Right renal cortex interstitium (tissue), 3 donors: ENCODE measurements at regions not wholly inside any gene's neighbourhood (a gene's known extent, or its start where the extent isn't known, plus 50 kb on each side); places are given as distances from the start of the nearest gene placed in this dataset.

Experiments used
- DNase-seq, 3 donors: peaks; one replicate each; pipeline ENCODE4 v3.0.0-alpha.2; 2013; ENCODE audit warnings: low read depth in 3 of 3, low spot score in 2 of 3

- no peak for DNase-seq
Measured at GRCh38 chr10:111338805-111339204, 262.0 kb downstream of the ADRA2A start.

GRCh38 chr10:111344804-111345203 lies 268.0 kb downstream of the ADRA2A start:
- DNase-seq, result no peak

DNA sequence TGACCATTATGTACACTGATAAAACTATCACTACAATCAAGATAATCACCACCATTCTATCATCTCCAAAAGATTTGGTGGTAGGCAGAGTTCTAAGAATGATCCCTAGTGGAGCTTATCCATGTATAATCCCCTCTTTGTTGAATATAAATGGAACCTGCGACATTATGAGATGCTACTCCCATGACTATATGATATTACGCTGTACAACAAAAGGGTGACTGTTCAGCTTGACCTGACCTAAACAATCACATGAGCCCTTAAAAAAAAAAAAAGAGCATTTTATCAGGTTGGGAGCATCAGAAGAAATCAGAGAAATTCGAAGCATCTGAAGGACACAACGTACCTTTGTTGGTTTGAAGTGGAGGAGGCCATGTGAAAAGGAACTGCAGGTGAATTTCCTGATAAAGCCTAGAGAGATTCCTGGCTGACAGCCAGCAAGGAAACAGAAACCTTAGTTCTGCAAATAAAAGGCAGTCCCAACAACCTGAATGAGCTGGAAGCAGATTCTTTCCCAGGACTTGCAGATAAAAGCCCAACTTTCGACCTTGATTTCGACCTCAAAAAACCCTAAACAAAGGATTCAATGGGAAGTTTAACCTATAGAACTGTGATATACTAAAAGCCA lies 270.7 kb downstream of the ADRA2A start:
- no peak for DNase-seq

DNA sequence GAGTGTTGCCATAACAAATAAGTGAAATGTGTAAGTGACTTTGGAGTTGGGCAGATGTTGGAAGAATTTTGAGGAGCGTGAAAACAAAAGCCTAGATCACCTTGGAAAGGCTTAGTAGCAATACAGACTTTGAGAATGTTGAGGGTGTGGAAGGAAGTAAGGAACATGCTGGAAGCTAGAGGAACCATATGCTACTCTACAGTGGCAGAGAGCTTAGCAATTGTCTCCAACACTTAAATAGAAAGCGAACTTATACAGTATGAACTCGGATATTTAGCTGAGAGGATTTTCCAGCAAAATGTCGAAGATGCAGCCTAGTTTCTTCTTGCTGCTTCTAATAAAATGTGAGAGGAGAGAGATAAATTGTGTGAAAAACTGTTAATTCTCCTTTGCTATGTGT lies 271.2 kb downstream of the ADRA2A start:
- no peak for DNase-seq

- no peak for DNase-seq
Measured at GRCh38 chr10:111354859-111355258, 278.0 kb downstream of the ADRA2A start.

DNA sequence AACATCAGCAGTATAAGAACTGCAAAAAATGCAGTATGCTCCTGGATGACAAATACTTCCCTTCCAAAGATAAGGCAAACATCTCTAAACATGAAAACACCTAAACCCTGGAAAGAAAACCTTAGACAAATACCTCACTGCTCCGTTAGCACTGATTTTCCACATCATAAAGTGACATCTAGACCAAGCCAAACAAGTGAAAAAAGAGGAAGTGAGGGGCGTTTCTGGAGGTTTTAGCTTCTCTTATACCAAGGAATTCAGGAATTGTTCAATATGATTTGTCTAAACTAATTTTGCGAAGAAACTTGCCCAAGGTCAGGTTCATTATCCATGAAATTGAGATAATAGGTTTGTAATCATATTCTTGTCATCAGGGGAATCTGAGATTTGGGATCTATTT lies 279.7 kb downstream of the ADRA2A start:
- no peak for DNase-seq

DNA sequence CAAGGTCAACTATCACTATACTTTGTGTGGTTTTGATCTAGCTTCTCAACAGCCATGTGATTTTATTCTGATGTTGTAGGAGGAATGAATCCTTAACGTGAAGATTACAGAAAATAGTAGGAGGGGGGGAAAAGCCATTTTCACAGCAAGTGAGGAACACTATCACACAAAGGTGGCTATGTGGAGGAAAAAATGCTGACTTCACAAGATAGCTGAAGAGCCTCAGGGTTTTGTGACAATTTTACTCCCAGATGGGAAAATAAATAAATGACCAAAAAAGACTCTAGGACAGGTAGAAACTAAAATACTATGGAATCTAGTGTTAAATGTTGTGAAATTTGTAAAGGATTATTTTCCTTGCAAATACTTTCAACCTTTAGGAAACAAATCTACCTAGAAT lies 281.0 kb downstream of the ADRA2A start:
- DNase-seq, result no peak

GRCh38 chr10:111360260-111360925 lies 283.6 kb downstream of the ADRA2A start:
- DNase-seq, result peak in 1 of 3 donors; percentile 6

GRCh38 chr10:111367531-111367930 lies 290.7 kb downstream of the ADRA2A start:
- DNase-seq, result no peak

GRCh38 chr10:111370101-111370500 lies 293.3 kb downstream of the ADRA2A start:
- no peak for DNase-seq

DNA sequence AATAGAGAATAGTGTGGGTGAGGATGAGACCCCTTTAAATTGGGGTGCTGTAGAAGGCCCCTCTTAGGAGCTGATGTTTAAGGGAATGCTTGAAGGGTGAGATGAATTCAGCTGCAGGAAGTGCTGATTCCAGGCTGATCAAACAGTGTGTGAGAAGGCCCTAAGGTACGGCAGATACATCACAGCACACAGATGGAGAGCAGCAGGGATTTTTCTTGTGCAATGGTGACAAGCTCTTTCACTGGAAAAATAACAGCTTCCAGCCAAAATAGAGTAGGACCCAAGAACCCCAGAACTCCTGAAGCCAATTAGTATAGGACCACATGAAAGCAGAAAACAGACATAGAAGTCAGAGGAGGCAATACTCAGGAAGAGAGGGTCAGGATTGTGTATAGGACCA lies 296.9 kb downstream of the ADRA2A start:
- DNase-seq, result no peak

GRCh38 chr10:111379534-111380187 lies 302.8 kb downstream of the ADRA2A start:
- no peak for DNase-seq

DNA sequence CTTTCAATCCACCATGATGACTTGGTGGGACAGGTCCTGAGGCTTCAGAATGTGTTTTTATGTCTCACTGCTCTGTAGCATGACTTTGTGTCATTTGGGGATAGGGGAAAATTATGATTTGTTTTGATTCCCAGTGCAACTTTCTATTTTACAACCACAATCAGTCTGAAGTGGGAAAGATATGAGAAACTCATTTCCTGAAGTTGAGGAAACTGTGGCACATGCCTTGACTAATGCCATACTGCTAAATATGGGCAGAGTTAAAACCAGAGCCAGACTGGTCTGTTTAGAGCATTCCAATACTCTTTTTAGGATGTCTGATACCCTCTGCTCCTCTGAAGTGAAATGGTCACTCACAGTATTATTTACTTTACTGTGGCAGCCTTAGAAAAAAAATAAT lies 307.7 kb downstream of the ADRA2A start:
- no peak for DNase-seq

DNA sequence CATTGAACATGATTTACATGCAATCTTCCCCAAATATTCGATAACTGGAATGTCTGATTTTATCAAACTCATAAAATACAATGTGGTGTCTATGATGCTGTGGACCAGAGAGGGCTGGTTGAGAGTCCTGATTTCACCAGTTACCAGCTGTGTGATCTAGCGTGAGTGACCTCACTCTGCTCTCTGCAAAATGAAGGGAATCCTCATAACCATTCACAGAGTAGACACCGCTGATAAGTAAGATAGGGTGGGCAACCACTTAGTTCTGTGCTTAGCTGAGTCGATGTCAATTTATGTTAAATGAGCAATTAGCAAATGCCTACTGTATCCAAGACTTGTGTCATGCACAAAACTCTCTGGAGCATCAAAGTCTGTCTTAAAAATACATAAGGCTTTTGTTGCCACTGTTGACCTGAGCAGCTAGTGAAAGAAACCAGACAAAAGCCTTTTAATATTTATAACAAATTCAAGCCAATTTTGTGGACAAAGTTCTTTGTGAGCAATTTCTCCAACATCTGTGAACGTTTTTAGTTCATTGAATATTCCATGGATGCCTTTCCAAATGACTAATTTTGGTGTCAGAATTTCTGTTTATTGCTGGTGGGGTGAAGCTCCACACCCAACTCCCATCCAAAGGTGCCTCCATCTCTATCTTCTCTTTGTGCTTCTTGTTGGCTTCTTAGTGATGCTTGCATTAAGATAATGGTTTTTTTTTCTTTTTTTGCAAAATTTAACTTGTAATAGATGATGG lies 314.2 kb downstream of the ADRA2A start:
- DNase-seq, result no peak

DNA sequence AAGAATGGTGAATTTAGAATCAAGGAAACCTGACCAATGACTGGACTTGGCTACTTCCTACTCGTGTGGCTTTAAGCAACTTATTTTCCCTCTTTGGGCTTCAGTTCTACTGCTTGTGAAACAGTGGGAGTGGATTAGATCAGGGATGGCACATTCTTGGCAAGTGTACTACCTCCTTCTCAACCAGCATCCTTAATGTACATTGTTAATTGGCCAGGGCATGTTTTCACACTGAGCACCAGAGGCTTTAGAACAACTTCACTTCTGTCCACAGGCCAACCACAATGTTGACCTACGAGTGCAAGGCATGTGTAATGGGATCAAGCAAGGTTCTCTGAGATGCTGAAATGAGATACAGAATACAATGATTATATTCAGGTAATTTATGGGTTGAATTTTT lies 315.3 kb downstream of the ADRA2A start:
- no peak for DNase-seq

DNA sequence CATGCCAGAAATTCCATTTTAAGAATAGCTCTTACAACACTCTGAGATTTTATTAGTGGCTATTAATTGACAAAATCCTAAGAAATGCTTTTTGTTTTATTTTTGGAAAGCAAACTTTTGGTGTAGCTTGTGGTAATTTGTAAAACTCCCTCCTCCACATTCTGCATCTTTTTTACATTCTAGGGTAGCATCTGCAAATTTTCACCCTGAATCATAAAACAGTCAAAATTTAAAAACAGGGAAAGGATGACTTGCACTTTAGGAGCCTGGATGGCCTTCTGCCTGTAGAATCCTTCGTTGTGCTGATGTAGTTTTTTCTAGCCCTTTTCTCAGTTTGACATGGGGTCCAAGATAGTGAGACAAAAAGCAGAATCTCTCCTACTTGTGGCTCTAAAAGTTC lies 316.1 kb downstream of the ADRA2A start:
- DNase-seq, result peak; percentile 35 to 58 (median 47)

DNA sequence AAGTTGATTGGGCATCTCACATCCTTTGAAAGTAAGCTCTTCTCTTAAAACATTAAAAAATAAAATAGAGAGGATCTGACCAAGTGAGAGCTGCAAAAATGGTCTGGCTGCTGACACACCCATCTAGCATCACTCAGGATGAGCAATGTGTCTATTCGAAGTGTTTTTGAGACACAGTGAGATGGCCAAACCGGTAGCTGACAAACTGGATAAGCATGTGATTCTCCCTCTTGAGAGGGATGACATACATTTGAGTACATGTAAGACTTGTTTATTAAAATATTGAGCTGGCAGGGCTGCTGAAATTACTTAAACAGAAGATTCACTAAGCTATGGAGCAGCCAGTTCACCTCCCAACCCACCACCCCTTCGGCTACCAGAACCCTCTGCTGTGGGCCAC lies 333.9 kb downstream of the ADRA2A start:
- no peak for DNase-seq

DNA sequence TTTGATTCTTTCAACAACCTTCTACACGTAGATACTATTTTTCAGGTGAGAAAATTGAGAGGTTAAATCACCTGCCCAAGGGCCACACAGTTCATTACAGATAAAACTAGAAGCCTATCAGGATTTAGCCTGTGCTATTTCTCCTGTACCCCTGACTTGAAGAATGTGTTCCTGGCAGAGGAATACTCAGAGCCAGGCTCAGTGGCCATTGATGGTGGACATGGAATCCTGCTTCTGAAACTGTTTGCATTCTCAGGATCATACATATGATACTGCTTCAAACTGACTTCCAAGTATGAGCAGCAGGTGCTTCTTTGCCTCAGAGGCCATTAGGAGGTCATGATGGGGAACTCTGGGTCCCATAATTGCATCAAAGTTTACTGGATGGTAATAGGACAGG lies 348.6 kb downstream of the ADRA2A start:
- DNase-seq, result no peak

DNA sequence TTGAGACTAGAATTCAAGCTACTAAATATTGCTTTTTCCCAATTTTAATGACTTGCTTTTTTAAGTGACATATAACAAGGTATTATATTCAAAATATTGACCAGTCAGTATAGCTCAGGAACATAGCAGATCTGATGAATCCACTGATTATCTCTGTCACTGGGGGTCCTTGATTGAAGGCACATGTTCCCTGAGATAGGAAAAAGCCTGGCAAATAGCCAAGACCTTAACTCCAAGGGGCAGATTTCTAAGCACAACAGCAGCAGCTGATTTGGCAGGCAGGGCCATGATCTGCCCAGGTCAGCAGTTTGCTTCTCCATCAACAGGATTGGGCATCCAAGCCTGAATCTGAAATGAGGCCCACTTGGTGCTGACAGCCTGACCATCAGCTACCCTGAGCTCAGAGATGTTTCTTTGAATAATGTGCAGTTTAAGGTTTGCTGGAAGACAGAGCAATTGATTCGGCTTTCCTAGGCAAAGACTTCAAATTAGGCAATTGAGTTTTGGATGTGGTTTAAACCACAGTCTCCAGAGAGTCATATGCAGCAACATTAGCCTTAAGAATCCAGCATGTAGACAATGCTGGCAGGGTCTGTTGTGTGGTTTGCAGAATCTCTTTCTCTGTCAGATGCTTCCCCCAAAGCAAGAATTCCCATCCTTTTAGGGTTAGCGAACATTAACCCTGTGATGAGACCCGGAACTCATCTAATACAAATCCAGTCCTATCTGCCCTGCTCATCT lies 352.6 kb downstream of the ADRA2A start:
- DNase-seq, result no peak

GRCh38 chr10:111430070-111430469 lies 353.2 kb downstream of the ADRA2A start:
- no peak for DNase-seq

GRCh38 chr10:111432588-111432987 lies 355.8 kb downstream of the ADRA2A start:
- no peak for DNase-seq
